WTC11 (cell line): ENCODE measurements at regions not wholly inside any gene's neighbourhood (a gene's known extent, or its start where the extent isn't known, plus 50 kb on each side); places are given as distances from the start of the nearest gene placed in this dataset.

ENCODE experiments used
- ATAC-seq: fragments of 200-7000 bp; cut with Tn5 transposase; 2 replicates; pipeline ENCODE4 v1.10.0; 2021; ENCODE audit warnings: mild to moderate bottlenecking, moderate library complexity
- CTCF ChIA-PET: fragments of 300-600 bp; sonication (Branson Sonifier 250); formaldehyde crosslinking; loops from one replicate; lab custom pipeline; 2021; ENCODE audit warnings: antibody characterized with exemption; lab: Charles Lee
- POLR2A ChIA-PET: fragments of 350-600 bp; sonication (Branson Sonifier 250); formaldehyde crosslinking; loops from one replicate; lab custom pipeline; 2021; ENCODE audit warnings: antibody characterized with exemption; lab: Charles Lee
- DNase-seq: peaks from one replicate; pipeline ENCODE4 v3.0.0; 2021; ENCODE audit warnings: low spot score
- H3K27ac Mint-ChIP-seq: 2 replicates; pipeline ENCODE4 v1.8.0; 2021; ENCODE audit warnings: mixed read lengths
- H3K27me3 Mint-ChIP-seq: 2 replicates; pipeline ENCODE4 v1.8.0; 2021; ENCODE audit warnings: low read depth, mild to moderate bottlenecking, moderate library complexity, mixed read lengths
- H3K36me3 Mint-ChIP-seq: 2 replicates; pipeline ENCODE4 v1.8.0; 2021; ENCODE audit warnings: mixed read lengths
- H3K4me1 Mint-ChIP-seq: 2 replicates; pipeline ENCODE4 v1.8.0; 2022; ENCODE audit warnings: mixed read lengths
- H3K4me3 Mint-ChIP-seq: 2 replicates; pipeline ENCODE4 v1.8.0; 2021; ENCODE audit warnings: mild to moderate bottlenecking, moderate library complexity, mixed read lengths
- H3K9me3 Mint-ChIP-seq: 2 replicates; pipeline ENCODE4 v1.8.0; 2021; ENCODE audit warnings: mixed read lengths
- CREB1 ChIP-seq: sonication (generic); formaldehyde crosslinking; IDR thresholded peaks from 2 replicates; pipeline ENCODE4 v1.8.0; 2023; ENCODE audit warnings: mild to moderate bottlenecking, missing genetic modification reagents
- CTCF ChIP-seq: fragments of 200-600 bp; IDR thresholded peaks from 2 replicates; pipeline ENCODE4 v1.8.0; 2022; ENCODE audit warnings: antibody characterized with exemption
- NR2C2 ChIP-seq: sonication (generic); formaldehyde crosslinking; IDR thresholded peaks from 2 replicates; pipeline ENCODE4 v1.8.0; 2022; ENCODE audit warnings: mild to moderate bottlenecking, missing genetic modification reagents
- TF ChIP-seq, protein P1 (sequence below): sonication (generic); formaldehyde crosslinking; IDR thresholded peaks from 2 replicates; pipeline ENCODE4 v1.8.1; 2022; ENCODE audit warnings: mild to moderate bottlenecking, moderate library complexity, missing genetic modification reagents
- TF ChIP-seq, protein P2 (sequence below): sonication (generic); formaldehyde crosslinking; IDR thresholded peaks from 2 replicates; pipeline ENCODE4 v1.8.0; 2023; ENCODE audit warnings: missing genetic modification reagents
- TF ChIP-seq, protein P3 (sequence below): fragments of 250-450 bp; sonication (Bioruptor Pico); IDR thresholded peaks from 2 replicates; pipeline ENCODE4 v1.9.0; 2021; ENCODE audit warnings: mild to moderate bottlenecking
- TF ChIP-seq, protein P4 (sequence below): sonication (generic); formaldehyde crosslinking; IDR thresholded peaks from 2 replicates; pipeline ENCODE4 v1.8.0; 2023; ENCODE audit warnings: mild to moderate bottlenecking, missing genetic modification reagents
- TF ChIP-seq, protein P5 (sequence below): sonication (generic); formaldehyde crosslinking; IDR thresholded peaks from 2 replicates; pipeline ENCODE4 v1.8.1; 2023; ENCODE audit warnings: mild to moderate bottlenecking, missing genetic modification reagents

DNA sequence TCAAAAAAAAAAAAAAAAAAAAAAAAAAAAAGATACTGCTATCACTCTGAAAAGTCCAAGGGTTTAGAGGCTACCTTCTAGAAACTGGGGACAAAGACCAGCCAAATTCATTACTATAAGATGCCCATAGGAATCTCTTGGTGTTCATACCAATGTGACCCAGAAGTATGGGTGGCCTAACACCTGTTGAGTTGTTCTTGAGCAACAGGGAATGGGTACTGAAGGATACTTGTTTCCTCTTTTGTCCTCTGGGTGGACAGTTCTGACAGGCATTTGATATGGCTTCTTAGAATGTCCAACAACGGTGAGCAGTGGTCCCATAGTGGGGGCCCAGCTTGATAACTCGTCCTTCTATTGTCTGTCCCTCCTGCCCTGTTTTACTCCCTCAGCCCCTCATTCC is 141.4 kb upstream of the PLEKHM1 start (continued):
- TF ChIP-seq, protein P1, sequence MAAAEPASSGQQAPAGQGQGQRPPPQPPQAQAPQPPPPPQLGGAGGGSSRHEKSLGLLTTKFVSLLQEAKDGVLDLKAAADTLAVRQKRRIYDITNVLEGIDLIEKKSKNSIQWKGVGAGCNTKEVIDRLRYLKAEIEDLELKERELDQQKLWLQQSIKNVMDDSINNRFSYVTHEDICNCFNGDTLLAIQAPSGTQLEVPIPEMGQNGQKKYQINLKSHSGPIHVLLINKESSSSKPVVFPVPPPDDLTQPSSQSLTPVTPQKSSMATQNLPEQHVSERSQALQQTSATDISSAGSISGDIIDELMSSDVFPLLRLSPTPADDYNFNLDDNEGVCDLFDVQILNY (CRISPR knock-in tag), result no peak
- no peak for TF ChIP-seq NR2C2 (CRISPR knock-in tag)

DNA sequence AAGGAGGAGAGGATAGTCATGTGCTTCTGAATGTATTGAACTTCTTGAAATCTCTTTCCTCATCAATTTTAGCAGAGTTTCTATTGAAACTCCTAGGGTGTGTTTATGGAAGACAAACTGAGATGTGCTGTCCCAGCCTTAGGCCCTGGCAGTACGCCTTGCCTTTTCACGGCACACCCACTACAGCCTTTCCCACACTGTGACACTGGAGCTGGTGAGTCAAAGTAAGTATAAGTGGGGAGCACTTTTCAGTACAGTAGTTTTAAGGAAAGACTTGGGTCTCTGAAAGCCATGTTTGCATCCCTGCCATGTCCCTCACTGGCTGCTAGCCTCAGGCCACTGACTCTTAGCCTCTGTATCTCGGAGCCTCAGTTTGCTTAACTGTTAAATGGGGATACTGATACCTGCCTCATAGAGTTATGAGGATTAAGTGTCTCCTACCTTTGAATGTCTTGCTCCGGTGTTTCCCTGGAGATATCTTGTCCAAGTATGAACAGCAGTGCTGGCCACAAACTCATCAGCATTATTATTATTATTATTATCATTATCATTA is 144.7 kb upstream of the CRHR1 start:
- ChIA-PET POLR2A (no interaction called here), CTCF (interaction anchor here (0.8 to 3.6 kb wide), 7 partner anchors 19 to 333 kb away, joined by 3 to 41 read pairs (median 7); partner anchors contain the start of gene CRHR1)
- no peaks in the 10 kb centered on the region for H3K4me1 Mint-ChIP-seq
- no peaks in the 10 kb centered on the region for H3K27me3 Mint-ChIP-seq
- H3K4me3 Mint-ChIP-seq, result no peak overlapping the region
- no peak overlapping the region for H3K27ac Mint-ChIP-seq
- TF ChIP-seq, protein P2, sequence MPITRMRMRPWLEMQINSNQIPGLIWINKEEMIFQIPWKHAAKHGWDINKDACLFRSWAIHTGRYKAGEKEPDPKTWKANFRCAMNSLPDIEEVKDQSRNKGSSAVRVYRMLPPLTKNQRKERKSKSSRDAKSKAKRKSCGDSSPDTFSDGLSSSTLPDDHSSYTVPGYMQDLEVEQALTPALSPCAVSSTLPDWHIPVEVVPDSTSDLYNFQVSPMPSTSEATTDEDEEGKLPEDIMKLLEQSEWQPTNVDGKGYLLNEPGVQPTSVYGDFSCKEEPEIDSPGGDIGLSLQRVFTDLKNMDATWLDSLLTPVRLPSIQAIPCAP (CRISPR knock-in tag), result no peak
- TF ChIP-seq, protein P3, sequence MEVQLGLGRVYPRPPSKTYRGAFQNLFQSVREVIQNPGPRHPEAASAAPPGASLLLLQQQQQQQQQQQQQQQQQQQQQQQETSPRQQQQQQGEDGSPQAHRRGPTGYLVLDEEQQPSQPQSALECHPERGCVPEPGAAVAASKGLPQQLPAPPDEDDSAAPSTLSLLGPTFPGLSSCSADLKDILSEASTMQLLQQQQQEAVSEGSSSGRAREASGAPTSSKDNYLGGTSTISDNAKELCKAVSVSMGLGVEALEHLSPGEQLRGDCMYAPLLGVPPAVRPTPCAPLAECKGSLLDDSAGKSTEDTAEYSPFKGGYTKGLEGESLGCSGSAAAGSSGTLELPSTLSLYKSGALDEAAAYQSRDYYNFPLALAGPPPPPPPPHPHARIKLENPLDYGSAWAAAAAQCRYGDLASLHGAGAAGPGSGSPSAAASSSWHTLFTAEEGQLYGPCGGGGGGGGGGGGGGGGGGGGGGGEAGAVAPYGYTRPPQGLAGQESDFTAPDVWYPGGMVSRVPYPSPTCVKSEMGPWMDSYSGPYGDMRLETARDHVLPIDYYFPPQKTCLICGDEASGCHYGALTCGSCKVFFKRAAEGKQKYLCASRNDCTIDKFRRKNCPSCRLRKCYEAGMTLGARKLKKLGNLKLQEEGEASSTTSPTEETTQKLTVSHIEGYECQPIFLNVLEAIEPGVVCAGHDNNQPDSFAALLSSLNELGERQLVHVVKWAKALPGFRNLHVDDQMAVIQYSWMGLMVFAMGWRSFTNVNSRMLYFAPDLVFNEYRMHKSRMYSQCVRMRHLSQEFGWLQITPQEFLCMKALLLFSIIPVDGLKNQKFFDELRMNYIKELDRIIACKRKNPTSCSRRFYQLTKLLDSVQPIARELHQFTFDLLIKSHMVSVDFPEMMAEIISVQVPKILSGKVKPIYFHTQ (CRISPR knock-in tag), result no peak
- TF ChIP-seq, protein P4, sequence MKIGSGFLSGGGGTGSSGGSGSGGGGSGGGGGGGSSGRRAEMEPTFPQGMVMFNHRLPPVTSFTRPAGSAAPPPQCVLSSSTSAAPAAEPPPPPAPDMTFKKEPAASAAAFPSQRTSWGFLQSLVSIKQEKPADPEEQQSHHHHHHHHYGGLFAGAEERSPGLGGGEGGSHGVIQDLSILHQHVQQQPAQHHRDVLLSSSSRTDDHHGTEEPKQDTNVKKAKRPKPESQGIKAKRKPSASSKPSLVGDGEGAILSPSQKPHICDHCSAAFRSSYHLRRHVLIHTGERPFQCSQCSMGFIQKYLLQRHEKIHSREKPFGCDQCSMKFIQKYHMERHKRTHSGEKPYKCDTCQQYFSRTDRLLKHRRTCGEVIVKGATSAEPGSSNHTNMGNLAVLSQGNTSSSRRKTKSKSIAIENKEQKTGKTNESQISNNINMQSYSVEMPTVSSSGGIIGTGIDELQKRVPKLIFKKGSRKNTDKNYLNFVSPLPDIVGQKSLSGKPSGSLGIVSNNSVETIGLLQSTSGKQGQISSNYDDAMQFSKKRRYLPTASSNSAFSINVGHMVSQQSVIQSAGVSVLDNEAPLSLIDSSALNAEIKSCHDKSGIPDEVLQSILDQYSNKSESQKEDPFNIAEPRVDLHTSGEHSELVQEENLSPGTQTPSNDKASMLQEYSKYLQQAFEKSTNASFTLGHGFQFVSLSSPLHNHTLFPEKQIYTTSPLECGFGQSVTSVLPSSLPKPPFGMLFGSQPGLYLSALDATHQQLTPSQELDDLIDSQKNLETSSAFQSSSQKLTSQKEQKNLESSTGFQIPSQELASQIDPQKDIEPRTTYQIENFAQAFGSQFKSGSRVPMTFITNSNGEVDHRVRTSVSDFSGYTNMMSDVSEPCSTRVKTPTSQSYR (CRISPR knock-in tag), result no peak
- TF ChIP-seq CREB1 (CRISPR knock-in tag), result no peak
- ATAC-seq, result no peak
- no peaks in the 10 kb centered on the region for H3K9me3 Mint-ChIP-seq
- peaks cover 35% of the 10 kb centered on the region for H3K36me3 Mint-ChIP-seq
- DNase-seq, result no peak

GRCh38 chr17:45640141-45640850 is 143.8 kb upstream of the CRHR1 start:
- Mint-ChIP-seq H3K27ac (no peak overlapping the region), H3K27me3 (no peaks in the 10 kb centered on the region)
- CTCF ChIA-PET, result interaction anchor here (0.5 to 3.6 kb wide), 71 partner anchors 9 to 370 kb away, joined by 3 to 45 read pairs (median 5); partner anchors contain the start of genes CRHR1 and MAPT

More at GRCh38 chr17:45640141-45640850, 143.8 kb upstream of the CRHR1 start:
- TF ChIP-seq CTCF (peak; percentile 93), NR2C2 (CRISPR knock-in tag) (no peak)
- TF ChIP-seq, protein P5, sequence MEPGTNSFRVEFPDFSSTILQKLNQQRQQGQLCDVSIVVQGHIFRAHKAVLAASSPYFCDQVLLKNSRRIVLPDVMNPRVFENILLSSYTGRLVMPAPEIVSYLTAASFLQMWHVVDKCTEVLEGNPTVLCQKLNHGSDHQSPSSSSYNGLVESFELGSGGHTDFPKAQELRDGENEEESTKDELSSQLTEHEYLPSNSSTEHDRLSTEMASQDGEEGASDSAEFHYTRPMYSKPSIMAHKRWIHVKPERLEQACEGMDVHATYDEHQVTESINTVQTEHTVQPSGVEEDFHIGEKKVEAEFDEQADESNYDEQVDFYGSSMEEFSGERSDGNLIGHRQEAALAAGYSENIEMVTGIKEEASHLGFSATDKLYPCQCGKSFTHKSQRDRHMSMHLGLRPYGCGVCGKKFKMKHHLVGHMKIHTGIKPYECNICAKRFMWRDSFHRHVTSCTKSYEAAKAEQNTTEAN (CRISPR knock-in tag), result no peak
- TF ChIP-seq, all 79 proteins: peak for 1
- POLR2A ChIA-PET, result interaction anchor here (1.0 kb wide), 1 partner anchor 192 kb away, joined by 3 read pairs; no protein-coding TSS in a partner anchor
- H3K9me3 Mint-ChIP-seq, result no peaks in the 10 kb centered on the region
- no peak overlapping the region for H3K4me3 Mint-ChIP-seq
- ATAC-seq, result peak; percentile 93
- peak; percentile 91 for DNase-seq
- H3K4me1 Mint-ChIP-seq, result no peaks in the 10 kb centered on the region
- H3K36me3 Mint-ChIP-seq, result peaks cover 29% of the 10 kb centered on the region
